GM10266 (cell line): ENCODE measurements at regions not wholly inside any gene's neighbourhood (a gene's known extent, or its start where the extent isn't known, plus 50 kb on each side); places are given as distances from the start of the nearest gene placed in this dataset.

ENCODE experiments used
- DNase-seq: peaks from one replicate; pipeline ENCODE4 v3.0.0; 2012; ENCODE audit errors: extremely low spot score
- TF ChIP-seq, protein P1 (sequence below): IDR thresholded peaks from 2 replicates; pipeline ENCODE4 v1.5.1; 2012; ENCODE audit warnings: mild to moderate bottlenecking, low read depth; ENCODE audit not compliant: control insufficient read depth, insufficient read depth; ENCODE audit errors: missing control alignments

DNA sequence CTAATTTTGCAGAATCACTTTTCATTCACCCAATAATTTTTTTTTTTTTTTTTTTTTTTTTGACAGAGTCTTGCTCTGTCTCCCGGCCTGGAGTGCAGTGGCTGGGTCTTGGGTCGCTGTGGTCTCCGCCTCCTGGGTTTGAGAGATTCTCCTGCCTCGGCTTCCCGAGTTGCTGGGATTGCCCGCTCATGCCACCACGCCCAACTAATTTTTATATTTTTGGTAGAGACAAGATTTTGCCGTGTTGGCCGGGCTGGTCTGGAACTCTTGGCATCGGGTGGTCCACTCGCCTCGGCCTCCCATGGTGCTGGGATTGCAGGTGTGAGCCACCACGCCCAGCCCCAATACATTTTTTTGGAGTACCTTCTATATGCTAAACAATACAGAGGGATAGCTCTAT is 1120.0 kb upstream of the ATXN8OS start:
- TF ChIP-seq, protein P1, sequence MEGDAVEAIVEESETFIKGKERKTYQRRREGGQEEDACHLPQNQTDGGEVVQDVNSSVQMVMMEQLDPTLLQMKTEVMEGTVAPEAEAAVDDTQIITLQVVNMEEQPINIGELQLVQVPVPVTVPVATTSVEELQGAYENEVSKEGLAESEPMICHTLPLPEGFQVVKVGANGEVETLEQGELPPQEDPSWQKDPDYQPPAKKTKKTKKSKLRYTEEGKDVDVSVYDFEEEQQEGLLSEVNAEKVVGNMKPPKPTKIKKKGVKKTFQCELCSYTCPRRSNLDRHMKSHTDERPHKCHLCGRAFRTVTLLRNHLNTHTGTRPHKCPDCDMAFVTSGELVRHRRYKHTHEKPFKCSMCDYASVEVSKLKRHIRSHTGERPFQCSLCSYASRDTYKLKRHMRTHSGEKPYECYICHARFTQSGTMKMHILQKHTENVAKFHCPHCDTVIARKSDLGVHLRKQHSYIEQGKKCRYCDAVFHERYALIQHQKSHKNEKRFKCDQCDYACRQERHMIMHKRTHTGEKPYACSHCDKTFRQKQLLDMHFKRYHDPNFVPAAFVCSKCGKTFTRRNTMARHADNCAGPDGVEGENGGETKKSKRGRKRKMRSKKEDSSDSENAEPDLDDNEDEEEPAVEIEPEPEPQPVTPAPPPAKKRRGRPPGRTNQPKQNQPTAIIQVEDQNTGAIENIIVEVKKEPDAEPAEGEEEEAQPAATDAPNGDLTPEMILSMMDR = no peak
- no peak for DNase-seq

GRCh38 chr13:68984688-68985319 is 1122.8 kb upstream of the ATXN8OS start:
- no peak for DNase-seq
- TF ChIP-seq, protein P1 = no peak

- DNase-seq = no peak
- TF ChIP-seq, protein P1 = no peak
Observed at GRCh38 chr13:68982961-68983619, 1124.5 kb upstream of the ATXN8OS start.

GRCh38 chr13:68976287-68976686 is 1131.3 kb upstream of the ATXN8OS start:
- no peak for DNase-seq
- TF ChIP-seq, protein P1 = no peak

DNA sequence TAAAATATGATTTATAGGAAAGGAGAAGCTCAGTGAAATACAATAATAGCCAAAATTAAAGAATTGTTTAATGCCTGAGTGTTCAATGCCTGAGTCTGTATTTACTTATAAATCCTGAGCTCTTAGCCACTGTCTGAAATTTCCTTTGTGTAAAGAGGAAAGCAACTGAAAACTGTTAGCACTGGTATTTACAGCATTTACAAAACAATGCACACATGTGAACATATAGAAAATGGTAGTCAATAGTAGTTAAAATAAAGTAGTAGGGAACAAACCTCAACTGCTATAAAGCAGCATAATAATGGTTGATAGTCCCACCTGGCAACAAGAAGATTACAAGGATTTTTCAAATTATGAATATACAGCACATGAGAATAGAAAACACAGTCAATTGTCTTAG is 1137.1 kb upstream of the ATXN8OS start:
- no peak for DNase-seq
- TF ChIP-seq, protein P1 = no peak

DNA sequence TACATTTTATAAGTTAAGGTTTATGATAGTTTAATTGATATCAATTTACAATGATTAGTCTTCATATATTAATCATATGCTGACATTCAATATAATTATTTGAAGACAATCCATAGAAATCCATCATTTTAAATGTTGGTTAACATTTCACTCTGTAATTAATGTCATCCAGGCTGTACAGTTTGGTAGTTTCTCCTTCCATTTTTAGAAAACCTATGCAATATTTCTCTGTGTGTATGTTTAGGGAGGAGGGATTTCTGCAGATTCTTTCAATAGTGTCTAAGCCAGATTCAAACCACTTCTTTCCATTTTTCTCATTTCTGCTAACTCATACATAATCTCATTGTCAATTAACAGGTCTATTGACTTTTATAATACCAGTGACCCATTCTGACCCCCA is 1159.0 kb upstream of the ATXN8OS start:
- TF ChIP-seq, protein P1 = no peak
- DNase-seq = no peak

DNA sequence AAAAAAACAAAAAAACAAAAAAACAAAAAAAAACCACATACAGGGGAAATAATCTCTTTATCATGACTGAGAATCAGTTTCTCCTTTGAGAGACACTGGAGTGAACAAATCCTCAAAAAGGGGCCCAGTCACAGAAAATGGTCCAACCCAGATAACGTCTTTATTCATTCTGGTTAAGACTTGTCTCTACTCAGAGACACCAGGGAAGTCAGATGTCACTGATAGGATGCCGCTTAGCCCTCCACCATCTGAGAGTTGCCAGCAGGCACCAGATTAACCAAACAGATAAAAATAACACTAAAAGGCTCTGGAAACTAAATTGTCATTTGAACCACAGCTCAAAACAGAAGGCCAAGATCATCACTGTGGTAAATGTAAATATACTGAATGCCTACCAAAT is 1163.4 kb upstream of the ATXN8OS start:
- TF ChIP-seq, protein P1 = no peak
- DNase-seq = no peak
